ENCODE measurements at regions not wholly inside any gene's neighbourhood (a gene's known extent, or its start where the extent isn't known, plus 50 kb on each side); places are given as distances from the start of the nearest gene placed in this dataset.

GRCh38 chr7:27299861-27300260 lies 57.3 kb downstream of the EVX1 start:
- TF ChIP-seq CTCF (IDR thresholded peaks at IDR 0.05) = no peak

DNA sequence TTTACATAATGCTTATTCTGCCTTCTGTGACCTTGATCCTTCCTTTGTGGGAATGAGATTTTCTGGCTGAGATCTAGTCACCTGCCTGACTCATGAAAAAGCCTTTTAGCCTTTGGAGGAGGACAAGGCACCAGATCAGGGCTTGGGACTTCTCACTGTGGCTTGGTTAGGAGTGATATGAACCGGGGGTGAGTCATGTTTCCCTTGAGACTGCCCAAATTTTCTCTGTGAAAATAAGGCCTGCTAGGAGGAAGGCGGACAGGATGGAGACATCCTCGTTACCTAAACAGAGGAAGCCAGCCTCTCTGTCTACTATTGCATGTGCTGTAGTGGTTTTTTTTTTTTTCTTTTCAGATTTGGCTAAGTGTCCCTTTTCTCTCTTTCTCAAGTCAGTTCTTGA lies 57.8 kb downstream of the EVX1 start:
- no peak overlapping the region for H3K4me3 ChIP-seq
- DNase-seq (no peak), ATAC-seq (no peak)
- no peaks in the 10 kb centered on the region for H3K9me3 ChIP-seq
- no peak overlapping the region for H3K27ac ChIP-seq
- H3K4me1 ChIP-seq = peaks cover 14% of the 10 kb centered on the region
- 78 to 83% (median 81%) methylated on average over 3 of the region's 3 CpGs for WGBS, 3 donors
- H3K27me3 ChIP-seq (ENCODE audit: insufficient read depth in 3 of 3, low read length in 2 of 3) = no peaks in the 10 kb centered on the region
- intact Hi-C loops (cut with DNase I) = no loop called here
- H3K36me3 ChIP-seq (ENCODE audit: insufficient read depth in 1 of 2, low read depth in 1 of 2) = no peaks in the 10 kb centered on the region
- no peak for TF ChIP-seq CTCF (IDR thresholded peaks at IDR 0.05)

More at GRCh38 chr7:27299861-27300260, 57.3 kb downstream of the EVX1 start:
- intact Hi-C loops (cut with DNase I) = no loop called here
- H3K9me3 ChIP-seq = no peaks in the 10 kb centered on the region
- peaks cover 9% of the 10 kb centered on the region for H3K4me1 ChIP-seq
- WGBS, 3 donors = 96 to 97% (median 97%) methylated on average over 3 of the region's 3 CpGs
- no peaks in the 10 kb centered on the region for H3K36me3 ChIP-seq (ENCODE audit: insufficient read depth in 1 of 2, low read depth in 1 of 2)
- no peak overlapping the region for H3K4me3 ChIP-seq
- H3K27ac ChIP-seq = no peak overlapping the region
- H3K27me3 ChIP-seq (ENCODE audit: insufficient read depth in 3 of 3, low read length in 2 of 3) = no peaks in the 10 kb centered on the region
- DNase-seq = no peak
- no peak for ATAC-seq

DNA sequence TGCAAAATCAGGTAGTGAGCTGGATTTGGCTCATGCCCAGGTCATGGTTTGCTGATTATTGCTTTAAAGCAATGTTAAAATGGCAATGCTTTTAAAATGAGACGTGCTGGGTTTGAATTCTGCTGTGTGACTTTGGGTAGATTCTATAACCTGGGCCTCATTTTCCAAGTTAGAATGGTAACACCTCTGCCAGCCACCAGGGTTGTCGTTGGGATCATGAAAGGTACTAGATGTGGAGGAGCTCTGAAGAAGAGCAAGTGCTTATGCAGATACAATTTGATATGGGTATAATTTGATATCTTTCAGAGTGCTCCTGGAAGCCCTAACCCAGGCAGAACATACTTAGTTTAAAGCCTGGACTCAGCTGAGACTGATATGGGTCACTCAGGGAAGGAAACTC lies 60.0 kb downstream of the EVX1 start:
- H3K9me3 ChIP-seq = no peaks in the 10 kb centered on the region
- H3K27ac ChIP-seq = no peak overlapping the region
- ATAC-seq (peak in 2 of 4 donors; percentile 33 to 55), DNase-seq (no peak)
- WGBS, 3 donors = 40 to 81% (median 56%) methylated on average over 2 of the region's 2 CpGs
- H3K27me3 ChIP-seq (ENCODE audit: insufficient read depth in 3 of 3, low read length in 2 of 3) = no peaks in the 10 kb centered on the region
- peaks cover 24% of the 10 kb centered on the region for H3K4me1 ChIP-seq
- intact Hi-C loops (cut with DNase I) = no loop called here
- no peak for TF ChIP-seq CTCF (IDR thresholded peaks at IDR 0.05)
- no peaks in the 10 kb centered on the region for H3K36me3 ChIP-seq (ENCODE audit: insufficient read depth in 1 of 2, low read depth in 1 of 2)
- no peak overlapping the region for H3K4me3 ChIP-seq

GRCh38 chr7:27303026-27303425 lies 60.4 kb downstream of the EVX1 start:
- intact Hi-C loops (cut with DNase I) = no loop called here
- 35 to 48% (median 38%) methylated on average over 5 of the region's 5 CpGs for WGBS, 3 donors
- Histone ChIP-seq H3K4me3 (no peak overlapping the region), H3K27ac (no peak overlapping the region), H3K27me3 (ENCODE audit: insufficient read depth in 3 of 3, low read length in 2 of 3) (no peaks in the 10 kb centered on the region), H3K9me3 (no peaks in the 10 kb centered on the region), H3K4me1 (peaks cover 24% of the 10 kb centered on the region), H3K36me3 (ENCODE audit: insufficient read depth in 1 of 2, low read depth in 1 of 2) (no peaks in the 10 kb centered on the region)
- TF ChIP-seq CTCF (IDR thresholded peaks at IDR 0.05) = no peak
- ATAC-seq = peak in 2 of 4 donors; percentile 37 to 57
- DNase-seq = no peak

DNA sequence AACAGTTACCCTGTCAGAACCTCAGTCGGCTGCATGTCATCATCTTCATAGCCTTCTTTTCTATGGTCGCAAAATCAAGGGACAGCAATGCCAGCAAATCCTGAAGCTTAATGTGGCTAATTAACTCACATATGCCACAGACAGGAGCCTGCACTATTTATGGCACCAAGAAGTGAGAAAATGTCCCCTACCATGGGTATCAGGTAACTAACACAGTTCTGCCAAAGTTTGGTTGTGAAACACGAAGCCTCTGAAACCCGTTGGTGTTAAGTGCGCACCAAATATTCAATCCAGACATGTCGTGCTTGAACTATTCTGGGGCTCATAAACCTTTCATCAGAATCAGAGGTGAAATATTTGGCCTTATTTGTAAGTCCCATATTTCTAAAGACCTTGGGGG lies 63.3 kb downstream of the EVX1 start:
- Histone ChIP-seq H3K27ac (peak overlapping the region; percentile 11), H3K27me3 (ENCODE audit: insufficient read depth in 3 of 3, low read length in 2 of 3) (no peaks in the 10 kb centered on the region), H3K4me3 (no peak overlapping the region), H3K9me3 (no peaks in the 10 kb centered on the region), H3K4me1 (peaks cover 24% of the 10 kb centered on the region), H3K36me3 (ENCODE audit: insufficient read depth in 1 of 2, low read depth in 1 of 2) (no peaks in the 10 kb centered on the region)
- DNase-seq = no peak
- 22 to 24% (median 24%) methylated on average over 6 of the region's 6 CpGs for WGBS, 3 donors
- intact Hi-C loops (cut with DNase I) = no loop called here
- peak; percentile 48 to 98 (median 90) for ATAC-seq
- no peak for TF ChIP-seq CTCF (IDR thresholded peaks at IDR 0.05)

Measured in psoas muscle (tissue), 7 donors.